Fibroblast of pulmonary artery (primary cell): ENCODE measurements at regions not wholly inside any gene's neighbourhood (a gene's known extent, or its start where the extent isn't known, plus 50 kb on each side); places are given as distances from the start of the nearest gene placed in this dataset.

Experiments
- DNase-seq: peaks from one replicate; pipeline ENCODE4 v3.0.0-alpha.2; 2010; ENCODE audit warnings: low read depth
- H3K4me3 ChIP-seq: replicated peaks from 2 replicates; pipeline ENCODE4 v1.5.1; 2011; ENCODE audit warnings: low read depth, mild to moderate bottlenecking, control low read depth, low read length, moderate library complexity
- CTCF ChIP-seq: IDR thresholded peaks from 2 replicates; pipeline ENCODE4 v1.5.1; 2011; ENCODE audit warnings: mild to moderate bottlenecking, control low read depth, low read length, inconsistent platforms; ENCODE audit errors: missing control alignments

DNA sequence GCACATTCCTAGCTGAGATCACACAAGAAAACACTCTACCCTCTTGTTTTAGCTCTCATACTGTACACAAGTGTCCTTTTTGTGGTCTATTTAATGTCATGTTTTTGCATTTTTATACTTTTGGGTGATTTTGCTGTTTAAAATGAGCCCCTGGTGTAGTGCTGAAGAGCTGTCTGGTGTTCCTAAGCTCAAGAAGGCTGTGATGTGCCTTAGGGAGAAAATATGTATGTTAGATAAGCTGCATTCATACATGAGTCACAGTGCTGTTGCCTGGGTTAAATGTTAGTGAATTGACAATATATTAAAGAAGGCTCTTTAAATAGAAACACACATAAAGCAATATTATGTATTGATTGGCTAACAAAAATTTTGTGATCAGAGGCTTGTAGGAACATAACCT, 387.4 kb upstream of the C2CD4B start:
- no peak for TF ChIP-seq CTCF
- no peak for DNase-seq

DNA sequence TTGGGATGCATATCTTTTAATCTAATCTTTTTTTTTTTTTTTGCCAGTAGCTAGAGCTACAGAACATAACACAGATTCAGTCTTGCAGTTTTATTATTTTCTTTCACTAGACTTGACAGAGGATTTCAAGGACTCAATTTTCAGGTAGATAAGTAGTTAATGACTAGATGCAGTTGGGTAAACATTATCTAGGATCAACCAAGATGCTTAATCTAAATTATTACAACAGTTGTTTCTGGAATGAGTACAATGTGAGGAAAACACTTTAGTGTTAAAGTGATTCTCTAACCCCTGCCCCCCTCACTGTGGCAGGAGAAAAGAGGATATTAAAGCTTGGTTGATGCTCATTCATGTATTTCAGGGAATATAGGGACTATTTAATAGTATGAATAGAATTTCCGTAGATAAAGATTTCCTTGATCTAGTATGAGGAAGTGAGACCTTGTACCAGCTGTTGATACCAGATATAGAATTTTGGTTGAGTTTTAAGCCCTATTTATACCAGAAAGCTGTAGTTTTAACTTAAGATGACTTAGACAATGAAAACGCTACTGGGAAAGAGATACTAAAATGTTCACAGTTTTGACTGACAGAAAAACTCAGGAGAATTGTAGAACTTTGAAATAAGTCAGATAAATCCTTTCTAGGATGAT, 389.0 kb upstream of the C2CD4B start:
- no peak for DNase-seq
- H3K4me3 ChIP-seq = no peak overlapping the region
- no peak for TF ChIP-seq CTCF

More for the DNA sequence above, 387.4 kb upstream of the C2CD4B start:
- H3K4me3 ChIP-seq = no peak overlapping the region

DNA sequence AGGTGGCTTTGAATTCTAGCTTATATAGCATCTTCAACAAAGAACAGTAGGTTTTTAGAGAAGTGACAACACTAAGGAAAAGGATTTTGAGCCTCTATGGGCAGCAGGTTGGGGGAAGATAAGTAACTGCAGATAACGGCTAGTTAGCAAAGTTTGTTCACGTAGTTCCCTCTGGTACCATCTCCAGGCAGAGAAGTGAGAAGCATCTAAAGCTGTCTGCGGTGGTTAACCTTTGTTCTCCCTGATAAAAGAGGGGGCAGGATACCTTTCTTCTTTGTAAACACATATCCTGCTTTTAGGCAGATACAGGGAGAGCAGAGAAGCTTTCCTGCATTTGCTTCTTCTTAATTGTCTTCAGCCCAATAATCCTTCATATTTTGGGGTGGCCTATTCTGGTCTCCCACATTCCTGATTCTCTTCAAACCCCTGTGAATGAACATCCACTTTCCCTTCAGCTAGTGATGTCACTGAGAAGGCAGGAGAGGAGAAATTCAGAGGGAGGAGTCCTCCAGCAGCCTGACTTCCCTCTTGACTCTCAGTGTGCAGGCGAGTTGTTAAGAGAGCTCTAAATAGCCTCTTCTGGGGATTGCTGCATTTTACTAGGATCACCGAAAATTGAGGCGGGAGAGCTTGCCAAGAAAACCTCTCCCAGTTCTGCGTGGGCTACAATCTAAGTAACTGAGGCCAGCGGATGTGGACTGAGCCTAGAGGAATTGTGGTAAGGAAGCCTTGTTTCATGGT, 393.7 kb upstream of the C2CD4B start:
- no peak overlapping the region for H3K4me3 ChIP-seq
- DNase-seq = peak; percentile 66
- no peak for TF ChIP-seq CTCF

GRCh38 chr15:62559381-62559733, 394.3 kb upstream of the C2CD4B start:
- DNase-seq = no peak
- H3K4me3 ChIP-seq = no peak overlapping the region
- no peak for TF ChIP-seq CTCF

GRCh38 chr15:62561059-62561519, 396.0 kb upstream of the C2CD4B start:
- DNase-seq = no peak
- no peak overlapping the region for H3K4me3 ChIP-seq
- no peak for TF ChIP-seq CTCF

DNA sequence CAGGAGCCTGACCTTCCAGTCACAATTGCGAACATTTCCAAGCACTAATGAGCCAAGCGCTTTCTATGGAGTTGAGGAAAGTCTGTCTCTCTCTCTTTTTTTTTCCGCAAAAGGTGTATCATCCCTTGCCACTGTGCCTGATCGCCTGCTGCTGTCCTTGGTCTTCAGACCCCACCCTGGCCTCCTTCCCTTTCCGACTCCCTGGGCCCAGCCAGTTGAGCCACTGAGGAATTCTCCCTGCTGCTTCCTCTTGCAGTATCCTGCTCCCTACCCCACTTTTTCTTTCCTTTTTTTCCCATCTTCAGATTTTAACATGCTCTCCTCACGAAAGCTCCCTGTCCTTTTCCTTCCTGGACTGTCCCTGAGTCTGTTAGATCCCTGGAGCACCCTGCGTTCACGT, 396.5 kb upstream of the C2CD4B start:
- TF ChIP-seq CTCF = no peak
- no peak for DNase-seq
- H3K4me3 ChIP-seq = no peak overlapping the region
